ENCODE measurements at regions not wholly inside any gene's neighbourhood (a gene's known extent, or its start where the extent isn't known, plus 50 kb on each side); places are given as distances from the start of the nearest gene placed in this dataset.
"Not testable (repeated sequence)": the region's sequence is repeated elsewhere in the genome, so short reads cannot be mapped to it uniquely, and the experiment has no call there.

- DNase-seq (ENCODE audit: low read depth), result not testable (repeated sequence)
Observed at GRCh38 chr9:74094037-74094436, 403.1 kb upstream of the RORB start.

- no peak for DNase-seq (ENCODE audit: low read depth)
Observed at GRCh38 chr9:74094766-74095165, 402.4 kb upstream of the RORB start.

GRCh38 chr9:74095925-74096324, 401.2 kb upstream of the RORB start:
- DNase-seq (ENCODE audit: low read depth), result no peak

DNA sequence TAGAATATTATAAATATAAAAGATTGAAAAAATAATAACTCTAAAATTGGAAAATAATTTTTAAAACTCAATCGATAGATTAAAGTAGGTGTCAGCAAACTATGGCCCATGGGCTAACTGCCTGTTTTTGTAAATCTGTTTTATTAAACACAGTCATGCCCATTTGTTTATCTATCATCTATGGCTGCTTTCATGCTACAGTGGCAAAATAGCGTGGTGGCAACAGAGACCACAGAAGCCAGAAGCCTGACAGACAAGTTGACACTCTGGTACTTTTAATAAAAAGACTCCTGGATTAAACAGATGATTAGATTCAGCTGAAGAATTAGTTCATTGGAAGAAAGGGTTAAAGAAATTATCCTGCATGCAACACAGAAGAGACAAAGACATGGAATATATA, 400.7 kb upstream of the RORB start:
- no peak for DNase-seq (ENCODE audit: low read depth)

DNA sequence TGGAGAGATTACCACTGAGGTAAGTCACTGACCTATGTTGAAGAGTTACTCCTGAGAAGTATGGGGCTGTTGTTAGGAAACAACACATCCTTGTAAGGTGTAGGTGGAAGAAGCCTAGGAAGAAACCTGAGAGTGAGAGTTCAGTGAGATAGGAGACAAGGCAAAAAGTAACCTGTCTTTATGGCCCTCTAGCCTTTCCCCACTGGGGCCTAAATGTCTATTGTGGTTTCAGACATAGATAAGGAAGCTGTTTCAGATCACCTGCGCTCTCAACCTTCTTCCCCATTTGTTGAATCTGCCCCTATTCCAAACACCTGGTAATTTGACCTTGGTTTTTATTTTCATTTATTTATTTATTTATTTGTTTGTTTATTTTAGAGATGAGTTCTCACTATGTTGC, 397.1 kb upstream of the RORB start:
- no peak for DNase-seq (ENCODE audit: low read depth)

GRCh38 chr9:74102148-74102547, 395.0 kb upstream of the RORB start:
- DNase-seq (ENCODE audit: low read depth), result not testable (repeated sequence)

DNA sequence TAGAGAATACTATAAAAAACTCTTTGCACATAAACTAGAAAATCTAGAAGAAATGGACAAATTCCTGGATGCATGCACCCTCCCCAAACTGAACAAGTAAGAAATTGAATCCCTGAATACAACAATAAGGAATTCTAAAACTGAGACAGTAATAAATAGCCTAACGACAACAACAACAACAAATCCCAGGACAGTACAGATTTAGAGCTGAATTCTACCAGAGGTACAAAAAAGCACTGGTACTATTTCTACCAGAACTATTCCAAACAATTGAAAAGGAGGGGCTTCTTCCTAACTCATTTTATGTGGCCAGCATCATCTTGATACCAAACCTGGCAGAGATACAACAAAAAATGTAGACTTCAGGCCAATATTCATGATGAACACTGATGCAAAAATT, 394.4 kb upstream of the RORB start:
- DNase-seq (ENCODE audit: low read depth), result no peak

DNA sequence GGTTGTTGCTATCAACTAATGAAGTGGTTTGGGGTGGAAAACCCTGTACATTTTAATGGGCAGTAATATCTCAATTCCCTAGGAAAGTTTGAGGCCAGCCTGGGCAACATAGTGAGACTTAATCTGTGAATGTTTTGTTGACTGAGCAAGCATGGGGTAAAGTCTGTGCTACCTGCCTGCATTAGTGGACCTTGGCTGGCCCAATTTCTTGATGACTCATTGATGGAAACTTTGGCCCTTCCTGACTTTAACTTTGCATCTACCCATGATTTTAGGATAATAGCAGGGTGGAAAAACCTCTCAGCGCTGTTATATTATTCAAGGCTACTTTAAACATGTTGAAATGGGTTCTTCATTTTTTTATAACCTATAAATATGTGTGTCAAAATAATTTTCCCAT, 389.4 kb upstream of the RORB start:
- no peak for DNase-seq (ENCODE audit: low read depth)

GRCh38 chr9:74115976-74116375, 381.2 kb upstream of the RORB start:
- no peak for DNase-seq (ENCODE audit: low read depth)

- no peak for DNase-seq (ENCODE audit: low read depth)
Observed at GRCh38 chr9:74117151-74117550, 380.0 kb upstream of the RORB start.

GRCh38 chr9:74117731-74118130, 379.4 kb upstream of the RORB start:
- DNase-seq (ENCODE audit: low read depth), result no peak

- no peak for DNase-seq (ENCODE audit: low read depth)
Observed at GRCh38 chr9:74120061-74120460, 377.1 kb upstream of the RORB start.

- no peak for DNase-seq (ENCODE audit: low read depth)
Observed at GRCh38 chr9:74120470-74120869, 376.7 kb upstream of the RORB start.

GRCh38 chr9:74122216-74122615, 374.9 kb upstream of the RORB start:
- DNase-seq (ENCODE audit: low read depth), result no peak

GRCh38 chr9:74122661-74123060, 374.5 kb upstream of the RORB start:
- no peak for DNase-seq (ENCODE audit: low read depth)

- DNase-seq (ENCODE audit: low read depth), result no peak
Observed at GRCh38 chr9:74125941-74126340, 371.2 kb upstream of the RORB start.

GRCh38 chr9:74132986-74133385, 364.1 kb upstream of the RORB start:
- DNase-seq (ENCODE audit: low read depth), result no peak

DNA sequence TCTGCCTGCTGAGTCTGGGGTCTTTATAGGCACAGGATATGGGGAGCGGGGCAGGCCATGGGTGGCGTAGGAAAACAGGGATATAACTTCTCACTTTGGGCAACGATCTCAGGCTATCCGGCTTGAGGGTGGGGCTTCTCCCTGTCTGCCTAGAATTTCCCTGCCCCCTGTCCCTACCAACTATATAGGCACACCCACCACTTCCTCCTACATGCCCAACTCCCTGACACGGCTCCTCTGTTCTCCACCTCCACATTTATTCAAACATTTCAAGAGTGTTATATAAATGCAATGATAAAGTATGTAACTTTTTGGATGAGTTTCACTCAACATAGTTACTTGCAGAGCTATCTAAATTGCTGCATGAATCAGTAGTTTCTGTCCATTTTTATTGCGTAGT, 363.2 kb upstream of the RORB start:
- no peak for DNase-seq (ENCODE audit: low read depth)

DNA sequence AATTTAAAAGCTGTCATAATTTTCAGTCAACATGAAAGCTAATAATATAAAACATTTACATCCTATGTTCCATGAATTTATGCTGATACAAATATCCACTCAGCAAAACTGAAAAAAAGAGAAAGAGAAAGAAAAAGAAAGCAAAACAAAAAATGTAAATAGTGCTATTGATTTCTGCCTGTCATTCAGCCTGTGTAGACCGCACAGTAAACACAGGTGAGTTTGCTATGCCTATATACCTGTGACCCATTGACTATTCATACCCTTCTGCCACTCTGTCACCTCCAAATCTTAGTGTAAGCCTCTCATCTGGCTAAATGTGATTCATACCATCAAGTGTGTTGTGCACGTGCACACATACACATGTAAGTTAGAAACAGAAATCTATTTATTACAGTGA, 359.0 kb upstream of the RORB start:
- DNase-seq (ENCODE audit: low read depth), result no peak

DNA sequence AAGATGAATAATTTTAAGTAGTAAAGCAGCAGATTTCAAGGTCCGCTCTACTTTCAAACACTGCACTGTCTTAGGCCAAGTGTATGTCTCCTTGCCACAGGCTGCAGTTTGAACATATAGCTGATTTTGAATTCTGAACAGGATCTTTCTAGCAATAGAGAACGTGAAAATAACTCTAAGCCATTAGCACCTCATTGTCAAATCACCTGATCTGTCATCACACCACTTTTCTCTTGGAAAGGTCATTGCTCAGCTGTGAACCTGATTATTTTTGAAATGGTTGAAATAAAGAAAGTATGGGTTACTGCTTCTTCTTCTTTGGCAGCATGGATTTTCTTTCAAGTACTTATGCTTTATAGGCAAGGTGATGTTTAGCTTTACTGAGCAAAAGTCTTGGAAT, 357.0 kb upstream of the RORB start:
- DNase-seq (ENCODE audit: low read depth), result no peak

- DNase-seq (ENCODE audit: low read depth), result no peak
Observed at GRCh38 chr9:74147906-74148305, 349.2 kb upstream of the RORB start.

DNA sequence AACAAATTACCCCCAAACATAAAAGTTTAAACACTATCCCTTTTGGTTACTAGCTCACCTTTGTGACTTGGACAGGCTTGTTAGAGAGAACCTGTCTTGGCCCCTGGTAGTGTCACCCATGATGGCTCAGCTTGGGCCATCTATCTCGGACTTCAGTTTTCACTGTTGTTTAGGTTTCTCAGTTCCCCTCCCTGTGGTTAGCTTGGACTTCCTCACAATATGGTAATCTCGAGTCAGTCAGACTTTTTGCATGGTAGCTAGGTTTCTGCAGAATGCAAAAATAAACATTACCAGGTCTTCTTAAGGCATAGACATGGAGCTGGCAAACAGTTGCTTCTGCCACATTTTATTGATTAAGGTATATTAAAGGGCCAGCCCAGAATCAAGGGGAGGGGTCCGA, 324.3 kb upstream of the RORB start:
- no peak for DNase-seq (ENCODE audit: low read depth)

DNA sequence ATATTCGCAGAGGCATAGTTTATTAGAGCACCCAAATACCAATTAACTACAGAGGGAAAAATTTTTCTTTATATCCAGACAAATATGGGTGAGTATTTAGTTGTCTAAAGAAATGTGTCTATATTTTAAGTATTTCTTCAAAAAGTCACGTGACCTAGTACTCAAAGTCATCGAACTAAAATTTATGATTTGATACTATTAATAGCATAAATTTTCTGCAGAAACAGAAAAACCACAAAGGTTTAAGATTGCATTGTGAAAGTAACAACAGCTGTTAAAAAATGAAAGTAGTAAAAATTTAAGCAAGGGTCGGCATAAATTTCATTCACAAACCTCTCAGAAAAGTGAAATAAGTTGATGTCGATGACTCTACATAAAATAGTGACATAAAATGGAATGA, 323.9 kb upstream of the RORB start:
- DNase-seq (ENCODE audit: low read depth), result no peak

GRCh38 chr9:74197771-74198170, 299.4 kb upstream of the RORB start:
- not testable (repeated sequence) for DNase-seq (ENCODE audit: low read depth)

- DNase-seq (ENCODE audit: low read depth), result no peak
Observed at GRCh38 chr9:74205056-74205455, 292.1 kb upstream of the RORB start.
